Mesenchymal stem cell (in vitro differentiated cells and primary cell): ENCODE measurements at regions not wholly inside any gene's neighbourhood (a gene's known extent, or its start where the extent isn't known, plus 50 kb on each side); places are given as distances from the start of the nearest gene placed in this dataset.
A peak's percentile ranks its signal among the peaks of the same experiment; 100 is the strongest.

Source experiments
- DNase-seq: peaks from one replicate; pipeline ENCODE4 v3.0.0-alpha.2; 2013
- H2AFZ ChIP-seq: one replicate; pipeline ENCODE4 v1.6.1; 2013; ENCODE audit warnings: low read depth, mild to moderate bottlenecking, control low read depth, inconsistent platforms, low read length, moderate library complexity
- H2AK5ac ChIP-seq: 2 replicates; pipeline ENCODE4 v1.6.1; 2013; ENCODE audit warnings: low read length, moderate library complexity, mild to moderate bottlenecking, inconsistent platforms; ENCODE audit not compliant: severe bottlenecking
- H2BK120ac ChIP-seq: one replicate; pipeline ENCODE4 v1.6.1; 2013; ENCODE audit warnings: low read depth, mild to moderate bottlenecking, inconsistent platforms, low read length, moderate library complexity
- H2BK12ac ChIP-seq, 2 experiments: one replicate each; pipeline ENCODE4 v1.6.1; 2013; ENCODE audit warnings: inconsistent platforms in 2 of 2, low read length in 2 of 2, mild to moderate bottlenecking in 2 of 2, moderate library complexity in 2 of 2, control low read depth in 1 of 2
- H2BK15ac ChIP-seq: one replicate; pipeline ENCODE4 v1.6.1; 2013; ENCODE audit warnings: mild to moderate bottlenecking, low read depth, inconsistent platforms; ENCODE audit not compliant: poor library complexity, severe bottlenecking
- H2BK5ac ChIP-seq: 2 replicates; pipeline ENCODE4 v1.6.1; 2013; ENCODE audit warnings: low read depth, mild to moderate bottlenecking, low read length, control low read depth, inconsistent platforms; ENCODE audit not compliant: poor library complexity, severe bottlenecking
- H3K14ac ChIP-seq, 2 experiments: one replicate each; pipeline ENCODE4 v1.6.1; 2013; ENCODE audit warnings: inconsistent platforms in 2 of 2, low read length in 2 of 2, control low read depth in 1 of 2, mild to moderate bottlenecking in 1 of 2, moderate library complexity in 1 of 2
- H3K18ac ChIP-seq, 2 experiments: one replicate each; pipeline ENCODE4 v1.6.1; 2013; ENCODE audit warnings: inconsistent platforms in 2 of 2, low read length in 2 of 2, control low read depth in 1 of 2, low read depth in 1 of 2, mild to moderate bottlenecking in 1 of 2
- H3K23ac ChIP-seq, 2 experiments: one replicate each; pipeline ENCODE4 v1.6.1; 2013; ENCODE audit warnings: inconsistent platforms in 2 of 2, low read length in 2 of 2, mild to moderate bottlenecking in 2 of 2, moderate library complexity in 2 of 2, control low read depth in 1 of 2
- H3K27ac ChIP-seq: 2 replicates; pipeline ENCODE4 v1.5.1; 2013; ENCODE audit warnings: mild to moderate bottlenecking, moderate library complexity, low read length, control low read depth, inconsistent platforms; ENCODE audit not compliant: poor library complexity, severe bottlenecking
- H3K27me3 ChIP-seq, 2 experiments: 2 replicates each; pipeline versions ENCODE4 v1.6.1 to v1.7.0; 2013; ENCODE audit warnings: low read length in 2 of 2, mild to moderate bottlenecking in 2 of 2, moderate library complexity in 2 of 2, control low read depth in 1 of 2, inconsistent platforms in 1 of 2; ENCODE audit not compliant: control insufficient read depth in 1 of 2, insufficient read depth in 1 of 2
- H3K36me3 ChIP-seq, 2 experiments: 2 replicates each; pipeline versions ENCODE4 v1.6.1 to v1.7.0; 2013; ENCODE audit warnings: low read length in 2 of 2, control low read depth in 1 of 2, inconsistent platforms in 1 of 2, low read depth in 1 of 2, mild to moderate bottlenecking in 1 of 2; ENCODE audit not compliant: insufficient read depth in 2 of 2, control insufficient read depth in 1 of 2
- H3K4ac ChIP-seq, 2 experiments: one replicate each; pipeline ENCODE4 v1.6.1; 2013; ENCODE audit warnings: inconsistent platforms in 2 of 2, low read length in 2 of 2, mild to moderate bottlenecking in 2 of 2, moderate library complexity in 2 of 2, control low read depth in 1 of 2, low read depth in 1 of 2
- H3K4me1 ChIP-seq: 2 replicates; pipeline ENCODE4 v1.6.1; 2013; ENCODE audit warnings: low read depth, low read length, control low read depth; ENCODE audit not compliant: control insufficient read depth, insufficient read depth
- H3K4me2 ChIP-seq: 2 replicates; pipeline ENCODE4 v1.6.1; 2013; ENCODE audit warnings: low read length, mild to moderate bottlenecking, inconsistent platforms; ENCODE audit not compliant: poor library complexity, severe bottlenecking
- H3K4me3 ChIP-seq, 2 experiments: 2 replicates each; pipeline versions ENCODE4 v1.5.1 to v1.7.0; 2013; ENCODE audit warnings: low read length in 2 of 2, mild to moderate bottlenecking in 2 of 2, control low read depth in 1 of 2, low read depth in 1 of 2; ENCODE audit not compliant: insufficient read depth in 1 of 2
- H3K79me1 ChIP-seq: replicated peaks from 2 replicates; pipeline ENCODE4 v1.6.1; 2013; ENCODE audit warnings: mild to moderate bottlenecking, control low read depth, low read length, inconsistent platforms; ENCODE audit not compliant: poor library complexity, severe bottlenecking
- H3K9ac ChIP-seq: 2 replicates; pipeline ENCODE4 v1.7.0; 2013; ENCODE audit warnings: mild to moderate bottlenecking, low read length, moderate library complexity
- H3K9me3 ChIP-seq: 2 replicates; pipeline ENCODE4 v1.7.0; 2013; ENCODE audit warnings: mild to moderate bottlenecking, low read length; ENCODE audit not compliant: control insufficient read depth
- H4K8ac ChIP-seq: one replicate; pipeline ENCODE4 v1.6.1; 2013; ENCODE audit warnings: inconsistent platforms, mild to moderate bottlenecking, low read length, moderate library complexity
- H4K91ac ChIP-seq: one replicate; pipeline ENCODE4 v1.6.1; 2013; ENCODE audit warnings: mild to moderate bottlenecking, low read length, inconsistent platforms
- WGBS: methylation state at CpG from one replicate; pipeline ENCODE4 v1.1.7; 2013; ENCODE audit warnings: mixed read lengths; 5-methylcytosine and 5-hydroxymethylcytosine counted together

DNA sequence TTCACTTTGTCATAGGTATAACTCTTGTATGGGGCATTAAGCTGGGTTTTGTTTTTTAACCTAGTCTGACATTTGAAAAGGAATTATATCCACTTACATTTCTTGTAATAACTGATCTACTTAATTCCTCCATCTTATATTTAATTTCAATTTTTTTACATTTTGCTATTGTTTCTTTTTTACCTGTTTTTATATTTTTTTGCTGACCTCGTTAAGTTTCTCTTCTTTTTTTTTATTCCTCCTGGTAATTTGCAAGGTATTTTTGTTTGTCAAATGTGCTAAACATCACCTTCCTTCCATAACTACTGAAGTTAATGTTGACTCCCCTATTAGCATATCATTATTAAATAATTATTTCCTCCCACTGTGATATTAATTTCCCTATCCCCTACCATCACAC is 87.7 kb upstream of the NR2F2 start:
- H3K79me1 ChIP-seq = peaks cover 2% of the 10 kb centered on the region
- no peak overlapping the region for H4K8ac ChIP-seq
- no peak for DNase-seq
- H2BK15ac ChIP-seq = no peak overlapping the region
- no peak overlapping the region for H3K18ac ChIP-seq
- no peaks in the 10 kb centered on the region for H3K36me3 ChIP-seq
- H2AK5ac ChIP-seq = no peak overlapping the region
- no peaks in the 10 kb centered on the region for H3K4me1 ChIP-seq
- WGBS = no CpG with 5 or more reads among the region's 1 CpG
- no peak overlapping the region for H3K14ac ChIP-seq
- no peak overlapping the region for H2BK12ac ChIP-seq
- H3K27me3 ChIP-seq = no peaks in the 10 kb centered on the region
- no peak overlapping the region for H2AFZ ChIP-seq
- no peak overlapping the region for H2BK120ac ChIP-seq
- peaks cover 6% of the 10 kb centered on the region for H3K9me3 ChIP-seq
- H3K9ac ChIP-seq = no peak overlapping the region
- no peak overlapping the region for H3K23ac ChIP-seq
- no peak overlapping the region for H3K4me2 ChIP-seq
- no peak overlapping the region for H3K27ac ChIP-seq
- H4K91ac ChIP-seq = no peak overlapping the region
- no peak overlapping the region for H3K4ac ChIP-seq
- H3K4me3 ChIP-seq = no peak overlapping the region
- no peak overlapping the region for H2BK5ac ChIP-seq

DNA sequence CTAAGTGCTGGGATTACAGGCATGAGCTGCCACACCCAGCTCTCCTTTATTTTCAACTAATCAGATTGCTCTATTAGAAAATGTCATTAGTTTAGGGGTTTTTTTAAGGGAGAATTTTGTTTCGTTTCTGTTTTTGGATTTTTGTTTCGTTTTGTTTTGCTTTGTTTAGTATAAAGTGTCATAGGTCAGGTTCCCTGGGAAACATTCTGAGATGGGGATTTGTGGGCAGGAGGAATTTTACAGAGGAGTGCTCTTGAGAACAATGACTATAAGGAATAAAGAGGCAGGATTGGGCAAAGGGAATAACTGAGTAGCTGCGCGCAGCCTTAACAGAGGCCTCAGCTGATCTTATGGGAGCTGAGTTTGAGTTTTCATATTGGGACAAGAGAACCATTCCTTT is 86.8 kb upstream of the NR2F2 start:
- Histone ChIP-seq H2AK5ac (no peak overlapping the region), H2BK5ac (no peak overlapping the region), H2AFZ (no peak overlapping the region), H3K27me3 (no peaks in the 10 kb centered on the region), H3K23ac (no peak overlapping the region), H2BK15ac (no peak overlapping the region), H4K8ac (no peak overlapping the region), H3K4me3 (no peak overlapping the region), H3K9ac (no peak overlapping the region), H3K14ac (no peak overlapping the region), H3K4ac (no peak overlapping the region), H4K91ac (no peak overlapping the region), H3K9me3 (peaks cover 9% of the 10 kb centered on the region), H3K18ac (no peak overlapping the region), H3K4me1 (no peaks in the 10 kb centered on the region), H3K36me3 (peaks cover 0 to 3% of the 10 kb centered on the region in 2 experiments), H2BK120ac (no peak overlapping the region), H3K27ac (no peak overlapping the region), H2BK12ac (no peak overlapping the region), H3K4me2 (no peak overlapping the region), H3K79me1 (peaks cover 2% of the 10 kb centered on the region)
- peak; percentile 79 for DNase-seq
- 52% methylated on average over 4 of the region's 4 CpGs for WGBS

DNA sequence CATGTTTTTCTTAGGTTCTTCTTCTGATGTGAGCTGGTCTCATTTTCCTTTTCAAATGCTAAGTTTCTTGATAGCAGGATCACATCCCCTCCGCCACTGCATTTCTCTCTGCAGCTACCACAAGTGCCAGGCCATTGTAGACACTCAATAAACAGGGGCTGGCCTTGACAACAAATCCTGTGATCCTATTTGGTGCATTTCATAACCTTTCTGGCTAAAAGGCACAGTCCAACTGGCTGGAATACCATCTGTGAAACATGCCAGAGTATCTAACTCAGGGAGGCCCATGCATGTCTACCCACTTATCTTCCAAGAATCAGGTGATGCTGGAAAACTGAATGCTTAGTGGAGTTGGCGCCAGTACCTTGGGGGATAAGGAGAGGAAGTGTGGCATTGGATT is 85.2 kb upstream of the NR2F2 start:
- Histone ChIP-seq H2BK120ac (no peak overlapping the region), H3K9me3 (peaks cover 9% of the 10 kb centered on the region), H3K4me2 (no peak overlapping the region), H4K91ac (no peak overlapping the region), H2AFZ (no peak overlapping the region), H3K14ac (no peak overlapping the region), H3K4ac (no peak overlapping the region), H4K8ac (no peak overlapping the region), H3K23ac (no peak overlapping the region), H2AK5ac (no peak overlapping the region), H3K9ac (no peak overlapping the region), H3K4me1 (no peaks in the 10 kb centered on the region), H3K79me1 (peaks cover 2% of the 10 kb centered on the region), H3K27ac (no peak overlapping the region), H3K27me3 (no peaks in the 10 kb centered on the region), H3K36me3 (peaks cover 3 to 7% of the 10 kb centered on the region in 2 experiments), H2BK5ac (no peak overlapping the region), H2BK12ac (no peak overlapping the region), H3K18ac (no peak overlapping the region), H2BK15ac (no peak overlapping the region), H3K4me3 (no peak overlapping the region)
- DNase-seq = no peak
- 100% methylated on average over 1 of the region's 2 CpGs for WGBS

DNA sequence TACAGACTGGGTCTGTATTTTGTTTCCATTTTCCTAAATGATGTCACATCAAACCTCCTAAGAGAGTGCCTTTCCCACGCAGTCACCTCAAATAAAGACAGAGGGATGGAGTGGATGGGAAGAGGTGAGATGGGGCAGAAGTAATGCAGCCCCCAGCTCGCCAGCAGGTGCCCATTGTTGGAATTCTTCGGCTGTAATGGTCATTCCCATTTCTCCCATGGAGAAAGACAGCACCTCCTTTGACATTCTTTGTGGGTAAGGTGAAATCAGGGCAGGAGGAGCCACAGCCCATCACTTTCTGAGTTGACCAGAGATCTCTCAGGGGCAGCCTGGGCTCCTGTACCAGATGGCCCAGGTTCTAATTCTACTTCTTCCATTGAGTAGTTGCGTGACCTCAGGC is 84.4 kb upstream of the NR2F2 start:
- H3K27me3 ChIP-seq = no peaks in the 10 kb centered on the region
- H4K8ac ChIP-seq = no peak overlapping the region
- peaks cover 9% of the 10 kb centered on the region for H3K9me3 ChIP-seq
- H2BK120ac ChIP-seq = no peak overlapping the region
- H3K14ac ChIP-seq = no peak overlapping the region
- H2BK5ac ChIP-seq = no peak overlapping the region
- H3K27ac ChIP-seq = no peak overlapping the region
- H2AK5ac ChIP-seq = no peak overlapping the region
- H3K79me1 ChIP-seq = peaks cover 2% of the 10 kb centered on the region
- no peak overlapping the region for H3K23ac ChIP-seq
- no peak overlapping the region for H2BK12ac ChIP-seq
- peaks cover 3 to 9% of the 10 kb centered on the region in 2 experiments for H3K36me3 ChIP-seq
- H4K91ac ChIP-seq = no peak overlapping the region
- H3K4me1 ChIP-seq = no peaks in the 10 kb centered on the region
- no peak overlapping the region for H3K9ac ChIP-seq
- H2AFZ ChIP-seq = no peak overlapping the region
- no peak for DNase-seq
- WGBS = 90% methylated on average over 3 of the region's 4 CpGs
- H2BK15ac ChIP-seq = no peak overlapping the region
- no peak overlapping the region for H3K18ac ChIP-seq
- H3K4me3 ChIP-seq = no peak overlapping the region
- H3K4ac ChIP-seq = no peak overlapping the region
- H3K4me2 ChIP-seq = no peak overlapping the region
